Caco-2 (cell line): ENCODE measurements at regions not wholly inside any gene's neighbourhood (a gene's known extent, or its start where the extent isn't known, plus 50 kb on each side); places are given as distances from the start of the nearest gene placed in this dataset.

Experiments
- BruUV-seq: library from RNA; stranded (reverse); fragments of 400-500 nt; replicated peaks from 2 replicates; lab custom pipeline; 2021; lab: Mats Ljungman, UMichigan
- CTCF ChIA-PET: fragments of 300-600 bp; sonication (Branson Sonifier 250); formaldehyde crosslinking; loops from one replicate; lab custom pipeline; 2022; ENCODE audit warnings: antibody characterized with exemption; lab: Charles Lee
- POLR2A ChIA-PET: fragments of 300-600 bp; sonication (Branson Sonifier 250); formaldehyde crosslinking; loops from one replicate; lab custom pipeline; 2022; ENCODE audit warnings: antibody characterized with exemption; lab: Charles Lee
- DNase-seq, 2 experiments: peaks; one replicate each; pipeline versions ENCODE4 v3.0.0 to v3.0.0-alpha.2; 2020 to 2022
- H3K27me3 ChIP-seq: replicated peaks from 2 replicates; pipeline ENCODE4 v1.6.0; 2011; ENCODE audit warnings: low read length; ENCODE audit not compliant: control insufficient read depth, insufficient read depth
- H3K36me3 ChIP-seq: 2 replicates; pipeline ENCODE4 v1.5.1; 2011; ENCODE audit warnings: low read length; ENCODE audit not compliant: control insufficient read depth, insufficient read depth
- H3K4me1 ChIP-seq: fragments of 250-450 bp; sonication (Bioruptor Pico); 2 replicates; pipeline ENCODE4 v1.5.1; 2020; ENCODE audit warnings: mild to moderate bottlenecking
- H3K4me3 ChIP-seq: 2 replicates; pipeline ENCODE4 v1.5.1; 2011; ENCODE audit warnings: low read depth, mild to moderate bottlenecking, control low read depth, low read length
- H3K9me3 ChIP-seq: fragments of 250-450 bp; sonication (Bioruptor Pico); 2 replicates; pipeline ENCODE4 v1.5.1; 2020; ENCODE audit warnings: mild to moderate bottlenecking, moderate library complexity
- H3K27ac Mint-ChIP-seq: one replicate; pipeline ENCODE4 v1.8.0; 2022; ENCODE audit warnings: mixed read lengths; ENCODE audit not compliant: unreplicated experiment
- H3K27me3 Mint-ChIP-seq: one replicate; pipeline ENCODE4 v1.8.0; 2022; ENCODE audit warnings: mixed read lengths; ENCODE audit not compliant: insufficient read depth, unreplicated experiment
- H3K36me3 Mint-ChIP-seq: one replicate; pipeline ENCODE4 v1.8.0; 2022; ENCODE audit warnings: mild to moderate bottlenecking, mixed read lengths; ENCODE audit not compliant: insufficient read depth, unreplicated experiment
- H3K4me1 Mint-ChIP-seq: one replicate; pipeline ENCODE4 v1.8.0; 2022; ENCODE audit warnings: low read depth, mixed read lengths; ENCODE audit not compliant: unreplicated experiment
- H3K4me3 Mint-ChIP-seq: one replicate; pipeline ENCODE4 v1.8.0; 2022; ENCODE audit warnings: mild to moderate bottlenecking, moderate library complexity, mixed read lengths; ENCODE audit not compliant: unreplicated experiment
- H3K9me3 Mint-ChIP-seq: one replicate; pipeline ENCODE4 v1.8.0; 2022; ENCODE audit warnings: mixed read lengths; ENCODE audit not compliant: unreplicated experiment
- CTCF ChIP-seq, 2 experiments: fragments of 200-600 bp in 1 of 2; IDR thresholded peaks; 1 replicate in 1 of 2; 2 replicates in 1 of 2; pipeline versions ENCODE4 v1.5.1 to v1.8.0; 2011 to 2022; ENCODE audit warnings: antibody characterized with exemption in 1 of 2, control low read depth in 1 of 2, inconsistent platforms in 1 of 2, low read depth in 1 of 2, low read length in 1 of 2, mild to moderate bottlenecking in 1 of 2, moderate library complexity in 1 of 2; ENCODE audit not compliant: insufficient read depth in 1 of 2, severe bottlenecking in 1 of 2, unreplicated experiment in 1 of 2
- intact Hi-C: fragments of 100-400 bp; cut with micrococcal nuclease; formaldehyde crosslinking; loops from one replicate; pipeline ENCODE4 v1.10.0; 2022; ENCODE audit not compliant: unreplicated experiment

GRCh38 chr20:39103732-39104131 is 141.6 kb downstream of the DHX35 start:
- no peak overlapping the region for H3K4me3 ChIP-seq
- BruUV-seq = no TSS peak
- Mint-ChIP-seq H3K27me3 (peaks cover 4% of the 10 kb centered on the region), H3K27ac (no peak overlapping the region), H3K36me3 (no peaks in the 10 kb centered on the region), H3K4me3 (no peak overlapping the region), H3K9me3 (peaks cover 14% of the 10 kb centered on the region), H3K4me1 (peaks cover 6% of the 10 kb centered on the region)
- H3K36me3 ChIP-seq = no peaks in the 10 kb centered on the region
- peaks cover 9% of the 10 kb centered on the region; the same call in 1 of the 2 replicates for H3K4me1 ChIP-seq
- no peaks in the 10 kb centered on the region for H3K27me3 ChIP-seq
- intact Hi-C loops = no loop called here
- no peak for TF ChIP-seq CTCF (IDR thresholded peaks at IDR 0.05; ENCODE audit: insufficient read depth in 1 of 2, low read depth in 1 of 2, low read length in 1 of 2, severe bottlenecking in 1 of 2, unreplicated experiment in 1 of 2)
- no peak for DNase-seq
- peaks cover 6% of the 10 kb centered on the region; the same call in 1 of the 2 replicates for H3K9me3 ChIP-seq
- CTCF ChIA-PET = no interaction called here
- POLR2A ChIA-PET = no interaction called here

- ChIA-PET CTCF (interaction anchor here (0.8 kb wide), 1 partner anchor 33 kb away, joined by 3 read pairs; no protein-coding TSS in a partner anchor), POLR2A (no interaction called here)
- H3K36me3 Mint-ChIP-seq = no peaks in the 10 kb centered on the region
- peaks cover 14% of the 10 kb centered on the region for H3K9me3 Mint-ChIP-seq
- Histone ChIP-seq H3K9me3 (peaks cover 6% of the 10 kb centered on the region; the same call in 1 of the 2 replicates), H3K36me3 (no peaks in the 10 kb centered on the region), H3K27me3 (peaks cover 2% of the 10 kb centered on the region; the same call in 1 of the 2 replicates), H3K4me1 (peaks cover 9% of the 10 kb centered on the region; the same call in 1 of the 2 replicates), H3K4me3 (no peak overlapping the region)
- no TSS peak for BruUV-seq
- intact Hi-C loops = no loop called here
- DNase-seq = no peak
- H3K27me3 Mint-ChIP-seq = peaks cover 4% of the 10 kb centered on the region
- no peak for TF ChIP-seq CTCF (IDR thresholded peaks at IDR 0.05; ENCODE audit: insufficient read depth in 1 of 2, low read depth in 1 of 2, low read length in 1 of 2, severe bottlenecking in 1 of 2, unreplicated experiment in 1 of 2)
- no peak overlapping the region for H3K4me3 Mint-ChIP-seq
- peaks cover 6% of the 10 kb centered on the region for H3K4me1 Mint-ChIP-seq
- no peak overlapping the region for H3K27ac Mint-ChIP-seq
These were observed 141.2 kb downstream of the DHX35 start for GRCh38 chr20:39103305-39103704.

- no peak overlapping the region for H3K4me3 Mint-ChIP-seq
- DNase-seq = no peak
- peaks cover 6% of the 10 kb centered on the region; the same call in 1 of the 2 replicates for H3K9me3 ChIP-seq
- no peak for TF ChIP-seq CTCF (IDR thresholded peaks at IDR 0.05; ENCODE audit: insufficient read depth in 1 of 2, low read depth in 1 of 2, low read length in 1 of 2, severe bottlenecking in 1 of 2, unreplicated experiment in 1 of 2)
- peaks cover 14% of the 10 kb centered on the region for H3K9me3 Mint-ChIP-seq
- peaks cover 2% of the 10 kb centered on the region; the same call in 1 of the 2 replicates for H3K27me3 ChIP-seq
- intact Hi-C loops = no loop called here
- no peaks in the 10 kb centered on the region for H3K36me3 Mint-ChIP-seq
- H3K27me3 Mint-ChIP-seq = peaks cover 12% of the 10 kb centered on the region
- H3K36me3 ChIP-seq = no peaks in the 10 kb centered on the region
- CTCF ChIA-PET = no interaction called here
- peaks cover 6% of the 10 kb centered on the region for H3K4me1 Mint-ChIP-seq
- no peak overlapping the region for H3K27ac Mint-ChIP-seq
- no peaks in the 10 kb centered on the region for H3K4me1 ChIP-seq
- POLR2A ChIA-PET = no interaction called here
- H3K4me3 ChIP-seq = no peak overlapping the region
- BruUV-seq = no TSS peak
These were observed 139.8 kb downstream of the DHX35 start for GRCh38 chr20:39101895-39102294.
